ENCODE measurements at regions not wholly inside any gene's neighbourhood (a gene's known extent, or its start where the extent isn't known, plus 50 kb on each side); places are given as distances from the start of the nearest gene placed in this dataset.

DNA sequence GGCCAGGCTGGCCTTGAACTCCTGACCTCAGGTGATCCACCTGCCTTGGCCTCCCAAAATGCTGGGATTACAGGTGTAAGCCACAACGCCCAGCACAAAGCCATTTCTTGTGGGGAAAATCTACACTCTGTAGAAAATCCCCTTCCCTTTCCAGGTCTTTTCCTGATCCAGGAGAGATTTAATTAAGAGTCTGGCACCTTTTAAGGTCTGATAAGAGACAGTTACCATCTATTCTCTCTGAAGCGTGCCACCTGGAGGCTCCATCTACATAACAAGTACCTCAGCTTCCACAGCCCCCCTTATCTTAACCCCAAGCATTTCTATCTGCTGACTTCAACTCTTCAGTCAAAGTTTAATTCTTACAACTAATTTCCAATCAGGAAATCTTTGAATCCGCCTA is 71.4 kb upstream of the CDK20 start:
- TF ChIP-seq, protein P1, sequence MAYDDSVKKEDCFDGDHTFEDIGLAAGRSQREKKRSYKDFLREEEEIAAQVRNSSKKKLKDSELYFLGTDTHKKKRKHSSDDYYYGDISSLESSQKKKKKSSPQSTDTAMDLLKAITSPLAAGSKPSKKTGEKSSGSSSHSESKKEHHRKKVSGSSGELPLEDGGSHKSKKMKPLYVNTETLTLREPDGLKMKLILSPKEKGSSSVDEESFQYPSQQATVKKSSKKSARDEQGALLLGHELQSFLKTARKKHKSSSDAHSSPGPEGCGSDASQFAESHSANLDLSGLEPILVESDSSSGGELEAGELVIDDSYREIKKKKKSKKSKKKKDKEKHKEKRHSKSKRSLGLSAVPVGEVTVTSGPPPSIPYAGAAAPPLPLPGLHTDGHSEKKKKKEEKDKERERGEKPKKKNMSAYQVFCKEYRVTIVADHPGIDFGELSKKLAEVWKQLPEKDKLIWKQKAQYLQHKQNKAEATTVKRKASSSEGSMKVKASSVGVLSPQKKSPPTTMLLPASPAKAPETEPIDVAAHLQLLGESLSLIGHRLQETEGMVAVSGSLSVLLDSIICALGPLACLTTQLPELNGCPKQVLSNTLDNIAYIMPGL (CRISPR knock-in tag; IDR thresholded peaks at IDR 0.05) = no peak
- TF ChIP-seq, protein P2, sequence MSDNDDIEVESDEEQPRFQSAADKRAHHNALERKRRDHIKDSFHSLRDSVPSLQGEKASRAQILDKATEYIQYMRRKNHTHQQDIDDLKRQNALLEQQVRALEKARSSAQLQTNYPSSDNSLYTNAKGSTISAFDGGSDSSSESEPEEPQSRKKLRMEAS (CRISPR knock-in tag; IDR thresholded peaks at IDR 0.05) = no peak
- TF ChIP-seq, protein P3, sequence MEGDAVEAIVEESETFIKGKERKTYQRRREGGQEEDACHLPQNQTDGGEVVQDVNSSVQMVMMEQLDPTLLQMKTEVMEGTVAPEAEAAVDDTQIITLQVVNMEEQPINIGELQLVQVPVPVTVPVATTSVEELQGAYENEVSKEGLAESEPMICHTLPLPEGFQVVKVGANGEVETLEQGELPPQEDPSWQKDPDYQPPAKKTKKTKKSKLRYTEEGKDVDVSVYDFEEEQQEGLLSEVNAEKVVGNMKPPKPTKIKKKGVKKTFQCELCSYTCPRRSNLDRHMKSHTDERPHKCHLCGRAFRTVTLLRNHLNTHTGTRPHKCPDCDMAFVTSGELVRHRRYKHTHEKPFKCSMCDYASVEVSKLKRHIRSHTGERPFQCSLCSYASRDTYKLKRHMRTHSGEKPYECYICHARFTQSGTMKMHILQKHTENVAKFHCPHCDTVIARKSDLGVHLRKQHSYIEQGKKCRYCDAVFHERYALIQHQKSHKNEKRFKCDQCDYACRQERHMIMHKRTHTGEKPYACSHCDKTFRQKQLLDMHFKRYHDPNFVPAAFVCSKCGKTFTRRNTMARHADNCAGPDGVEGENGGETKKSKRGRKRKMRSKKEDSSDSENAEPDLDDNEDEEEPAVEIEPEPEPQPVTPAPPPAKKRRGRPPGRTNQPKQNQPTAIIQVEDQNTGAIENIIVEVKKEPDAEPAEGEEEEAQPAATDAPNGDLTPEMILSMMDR (IDR thresholded peaks at IDR 0.05) = no peak
- TF ChIP-seq, protein P4, sequence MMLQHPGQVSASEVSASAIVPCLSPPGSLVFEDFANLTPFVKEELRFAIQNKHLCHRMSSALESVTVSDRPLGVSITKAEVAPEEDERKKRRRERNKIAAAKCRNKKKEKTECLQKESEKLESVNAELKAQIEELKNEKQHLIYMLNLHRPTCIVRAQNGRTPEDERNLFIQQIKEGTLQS (CRISPR knock-in tag; conservative IDR thresholded peaks at IDR 0.05) = no peak
- TF ChIP-seq, protein P5, sequence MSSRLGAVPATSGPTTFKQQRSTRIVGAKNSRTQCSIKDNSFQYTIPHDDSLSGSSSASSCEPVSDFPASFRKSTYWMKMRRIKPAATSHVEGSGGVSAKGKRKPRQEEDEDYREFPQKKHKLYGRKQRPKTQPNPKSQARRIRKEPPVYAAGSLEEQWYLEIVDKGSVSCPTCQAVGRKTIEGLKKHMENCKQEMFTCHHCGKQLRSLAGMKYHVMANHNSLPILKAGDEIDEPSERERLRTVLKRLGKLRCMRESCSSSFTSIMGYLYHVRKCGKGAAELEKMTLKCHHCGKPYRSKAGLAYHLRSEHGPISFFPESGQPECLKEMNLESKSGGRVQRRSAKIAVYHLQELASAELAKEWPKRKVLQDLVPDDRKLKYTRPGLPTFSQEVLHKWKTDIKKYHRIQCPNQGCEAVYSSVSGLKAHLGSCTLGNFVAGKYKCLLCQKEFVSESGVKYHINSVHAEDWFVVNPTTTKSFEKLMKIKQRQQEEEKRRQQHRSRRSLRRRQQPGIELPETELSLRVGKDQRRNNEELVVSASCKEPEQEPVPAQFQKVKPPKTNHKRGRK (CRISPR knock-in tag; IDR thresholded peaks at IDR 0.05; ENCODE audit: borderline replicate concordance) = no peak
- TF ChIP-seq, protein P6, sequence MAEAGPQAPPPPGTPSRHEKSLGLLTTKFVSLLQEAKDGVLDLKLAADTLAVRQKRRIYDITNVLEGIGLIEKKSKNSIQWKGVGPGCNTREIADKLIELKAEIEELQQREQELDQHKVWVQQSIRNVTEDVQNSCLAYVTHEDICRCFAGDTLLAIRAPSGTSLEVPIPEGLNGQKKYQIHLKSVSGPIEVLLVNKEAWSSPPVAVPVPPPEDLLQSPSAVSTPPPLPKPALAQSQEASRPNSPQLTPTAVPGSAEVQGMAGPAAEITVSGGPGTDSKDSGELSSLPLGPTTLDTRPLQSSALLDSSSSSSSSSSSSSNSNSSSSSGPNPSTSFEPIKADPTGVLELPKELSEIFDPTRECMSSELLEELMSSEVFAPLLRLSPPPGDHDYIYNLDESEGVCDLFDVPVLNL (CRISPR knock-in tag; IDR thresholded peaks at IDR 0.05; ENCODE audit: borderline replicate concordance, low read depth) = no peak
- TF ChIP-seq SMAD3 (CRISPR knock-in tag; IDR thresholded peaks at IDR 0.05; ENCODE audit: borderline replicate concordance) (no peak), ZNF416 (CRISPR knock-in tag; IDR thresholded peaks at IDR 0.05) (no peak)
